HG03045 (cell line): ENCODE measurements at regions not wholly inside any gene's neighbourhood (a gene's known extent, or its start where the extent isn't known, plus 50 kb on each side); places are given as distances from the start of the nearest gene placed in this dataset.
"Not testable (repeated sequence)": the region's sequence is repeated elsewhere in the genome, so short reads cannot be mapped to it uniquely, and the experiment has no call there.

Source experiments
- ATAC-seq: cut with Tn5 transposase; IDR thresholded peaks from one replicate; pipeline ENCODE4 v1.9.1; 2021; ENCODE audit warnings: mild to moderate bottlenecking, moderate library complexity; ENCODE audit not compliant: unreplicated experiment

- ATAC-seq, result no peak
Observed at GRCh38 chr7:68752485-68753178, 845.6 kb upstream of the AUTS2 start.

- ATAC-seq, result no peak
Observed at GRCh38 chr7:68754414-68754813, 843.9 kb upstream of the AUTS2 start.

DNA sequence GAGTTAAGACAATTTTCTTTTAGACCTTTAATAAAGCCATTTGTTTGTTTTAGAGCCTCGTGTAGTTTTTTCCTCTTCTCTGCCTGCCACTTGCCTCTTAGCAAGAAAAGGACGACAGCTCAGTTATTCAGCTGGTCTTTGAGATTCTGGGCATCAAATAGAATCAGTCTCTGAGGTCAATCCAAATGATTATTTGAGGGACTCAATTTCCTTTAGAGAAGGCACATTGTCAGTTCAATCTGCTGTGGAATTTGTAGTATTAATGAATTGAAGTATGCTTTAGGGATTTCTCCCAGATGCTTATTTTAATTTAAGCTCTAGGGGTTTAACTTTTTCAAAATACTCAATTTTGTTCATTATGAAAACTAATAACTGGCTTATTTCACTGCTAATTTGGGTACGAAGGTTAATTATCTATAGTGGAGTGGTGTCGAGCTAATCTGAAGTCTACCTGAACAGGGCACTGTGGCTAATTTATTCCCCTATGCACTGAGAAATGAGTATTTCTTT, 841.2 kb upstream of the AUTS2 start:
- no peak for ATAC-seq

DNA sequence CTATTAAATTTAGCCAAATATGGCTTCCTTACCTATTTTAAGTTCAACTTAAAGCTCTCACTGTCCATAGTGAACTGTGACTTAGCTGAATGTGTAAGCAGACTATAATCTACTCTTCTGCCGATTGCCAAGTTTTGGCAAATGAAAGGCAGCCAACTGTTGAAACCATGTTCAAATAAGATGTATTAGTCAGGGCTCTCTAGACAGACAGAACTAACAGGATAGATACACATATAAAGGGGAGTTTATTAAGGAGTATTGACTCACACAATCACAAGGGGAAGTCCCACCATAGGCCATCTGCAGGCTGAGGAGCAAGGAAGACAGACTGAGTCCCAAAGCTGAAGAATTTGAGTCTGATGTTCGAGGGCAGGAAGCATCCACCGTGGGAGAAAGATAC, 837.7 kb upstream of the AUTS2 start:
- ATAC-seq, result no peak

- ATAC-seq, result no peak
Observed at GRCh38 chr7:68767462-68767861, 830.8 kb upstream of the AUTS2 start.

GRCh38 chr7:68770649-68771048, 827.6 kb upstream of the AUTS2 start:
- no peak for ATAC-seq

DNA sequence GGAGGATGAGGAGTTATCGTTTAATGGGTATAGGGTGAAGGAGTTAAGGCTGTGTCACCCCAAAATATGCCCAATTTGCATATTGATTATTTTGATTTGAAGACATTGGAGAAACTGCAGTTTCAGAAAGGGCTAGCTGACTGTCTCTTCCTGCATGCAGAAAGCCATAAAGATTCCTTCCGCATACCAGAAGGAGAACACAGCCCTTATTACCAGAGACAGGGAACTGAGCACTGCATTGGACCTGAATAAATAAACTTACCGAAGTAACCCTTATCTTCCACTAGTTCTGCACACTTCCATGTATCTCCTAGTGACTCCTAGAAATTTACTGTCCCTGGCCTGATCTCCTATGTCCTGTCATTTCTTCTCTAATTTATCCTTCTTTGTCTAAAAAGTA, 821.9 kb upstream of the AUTS2 start:
- no peak for ATAC-seq

DNA sequence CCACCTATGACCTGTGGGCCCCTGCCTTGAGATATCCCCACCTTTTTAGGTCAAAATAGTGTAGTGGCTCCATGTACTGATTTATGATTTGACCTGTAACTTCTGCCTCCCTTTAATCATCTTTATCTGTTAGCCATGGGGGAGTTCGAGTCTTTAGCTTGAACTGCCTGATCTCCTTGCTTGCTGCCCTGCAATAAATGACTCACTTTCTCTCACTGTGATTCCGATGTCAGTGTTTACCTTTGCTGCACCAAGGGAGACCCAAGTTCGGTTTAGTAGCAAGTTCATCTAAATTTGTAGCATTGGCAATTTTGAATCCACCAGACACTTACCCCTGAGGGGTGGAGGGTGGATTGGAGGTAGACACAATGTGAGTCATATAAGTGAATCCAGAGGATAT, 814.6 kb upstream of the AUTS2 start:
- no peak for ATAC-seq

DNA sequence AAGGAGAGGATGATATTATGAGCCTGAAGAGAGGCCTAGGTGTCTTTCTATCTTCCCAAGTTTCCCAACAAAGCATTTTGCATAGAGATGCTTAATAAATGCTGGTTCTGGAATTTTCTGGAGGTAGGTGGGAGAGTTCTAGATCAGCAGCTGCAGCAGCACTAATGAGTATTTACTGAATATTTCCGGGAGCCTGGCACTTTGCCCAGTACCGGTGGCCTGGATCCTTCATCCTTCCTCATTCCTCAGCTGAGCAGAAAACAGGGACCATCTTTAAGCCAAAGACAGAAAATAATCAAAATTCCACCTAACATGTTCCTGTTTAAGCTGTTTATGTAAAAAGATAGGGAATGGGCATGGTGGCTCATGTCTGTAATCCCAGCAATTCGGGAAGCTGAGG, 813.2 kb upstream of the AUTS2 start:
- no peak for ATAC-seq

- ATAC-seq, result no peak
Observed at GRCh38 chr7:68787566-68787965, 810.7 kb upstream of the AUTS2 start.

- ATAC-seq, result not testable (repeated sequence)
Observed at GRCh38 chr7:68788529-68788928, 809.7 kb upstream of the AUTS2 start.

- ATAC-seq, result no peak
Observed at GRCh38 chr7:68789597-68789996, 808.7 kb upstream of the AUTS2 start.

DNA sequence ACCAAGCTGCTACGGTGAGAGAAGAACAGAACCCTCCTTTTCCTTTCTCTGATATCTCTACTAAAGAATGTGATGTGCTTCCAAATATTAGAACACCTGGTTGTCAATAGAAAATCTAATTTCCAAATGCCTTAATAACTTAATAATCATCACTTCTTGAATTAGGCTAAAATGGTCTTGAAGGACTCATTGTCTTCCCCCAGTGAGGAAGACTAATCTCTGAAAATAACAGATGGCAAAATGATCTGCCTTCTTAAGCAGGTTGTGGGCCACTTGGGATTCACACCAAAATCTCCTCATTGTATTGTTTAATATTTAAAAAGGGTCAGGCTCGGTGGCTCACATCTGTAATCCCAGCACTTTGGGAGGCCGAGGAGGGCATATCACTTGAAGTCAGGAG, 805.9 kb upstream of the AUTS2 start:
- ATAC-seq, result no peak

GRCh38 chr7:68793513-68793912, 804.8 kb upstream of the AUTS2 start:
- no peak for ATAC-seq

DNA sequence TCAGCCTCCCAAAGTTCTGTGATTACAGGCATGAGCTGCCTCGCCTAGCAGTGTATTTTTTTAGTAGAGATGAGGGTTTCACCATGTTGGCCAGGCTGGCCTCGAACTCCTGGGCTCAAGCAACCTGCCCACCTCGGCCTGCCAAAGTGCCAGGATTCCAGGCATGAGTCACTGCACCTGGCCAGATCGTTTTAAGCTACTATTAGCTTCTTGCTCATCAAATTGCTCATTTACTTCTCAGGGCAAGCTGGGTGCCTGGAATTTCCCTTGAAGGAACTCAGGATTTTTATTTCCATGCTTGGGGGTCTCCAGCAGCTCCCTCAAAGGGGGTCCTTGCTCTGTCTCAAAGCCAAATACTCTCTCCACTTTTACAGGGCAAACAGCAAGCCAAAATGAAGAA, 798.0 kb upstream of the AUTS2 start:
- no peak for ATAC-seq

DNA sequence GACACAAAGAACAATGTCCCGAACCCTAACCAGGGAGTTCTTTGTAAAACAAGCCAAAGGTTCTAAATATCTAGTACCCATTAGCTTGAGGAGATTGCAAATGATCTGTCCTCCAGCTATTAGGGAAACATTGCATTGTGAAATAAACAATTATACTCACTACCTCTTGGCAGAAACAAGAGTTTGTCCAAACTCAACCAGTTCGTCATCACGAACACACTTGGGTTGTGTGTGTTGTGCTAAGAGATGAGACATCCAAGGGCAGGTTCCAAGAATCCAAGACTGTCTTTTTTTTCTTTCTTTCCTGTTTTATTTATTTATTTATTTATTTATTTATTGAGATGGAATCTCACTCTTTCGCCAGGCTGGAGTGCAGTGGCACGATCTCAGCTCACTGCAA, 793.1 kb upstream of the AUTS2 start:
- ATAC-seq, result no peak

DNA sequence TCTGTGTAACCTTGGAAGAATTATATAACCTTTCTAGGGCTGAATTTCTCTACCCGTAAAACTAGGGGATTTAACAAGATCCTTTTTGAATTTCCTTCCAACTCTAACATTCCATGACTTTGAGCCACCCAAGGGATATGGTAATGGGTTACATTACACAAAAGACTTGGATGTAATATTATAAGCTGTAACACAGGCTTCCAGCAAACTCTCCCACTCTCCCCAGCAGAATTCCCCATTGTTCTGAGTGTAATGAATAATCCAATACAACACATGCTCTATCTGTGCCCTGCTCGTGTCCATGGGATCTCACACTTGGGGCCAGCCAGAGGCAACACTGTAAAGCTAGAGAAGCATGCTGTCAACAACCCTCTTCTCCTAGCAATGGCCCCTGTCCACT, 790.6 kb upstream of the AUTS2 start:
- no peak for ATAC-seq

- no peak for ATAC-seq
Observed at GRCh38 chr7:68813551-68814080, 784.7 kb upstream of the AUTS2 start.

- ATAC-seq, result no peak
Observed at GRCh38 chr7:68816491-68816890, 781.8 kb upstream of the AUTS2 start.

GRCh38 chr7:68820321-68820720, 778.0 kb upstream of the AUTS2 start:
- no peak for ATAC-seq

GRCh38 chr7:68821846-68822245, 776.4 kb upstream of the AUTS2 start:
- ATAC-seq, result no peak

GRCh38 chr7:68823996-68824780, 774.1 kb upstream of the AUTS2 start:
- no peak for ATAC-seq
